OCI-LY3 (cell line): ENCODE measurements at regions not wholly inside any gene's neighbourhood (a gene's known extent, or its start where the extent isn't known, plus 50 kb on each side); places are given as distances from the start of the nearest gene placed in this dataset.

ENCODE experiments used
- H2AFZ ChIP-seq: fragments of 200-600, 300-600 bp; shearing (Covaris generic); 2 replicates; pipeline ENCODE4 v1.6.0; 2014; ENCODE audit warnings: antibody characterized with exemption, low read depth, low read length
- H3K27ac ChIP-seq: fragments of 200-600, 300-600 bp; sonication (generic); 2 replicates; pipeline ENCODE4 v1.5.1; 2014; ENCODE audit warnings: mild to moderate bottlenecking, low read length, moderate library complexity, mixed read lengths
- H3K27me3 ChIP-seq: fragments of 200-600, 300-600 bp; sonication (generic); 2 replicates; pipeline ENCODE4 v1.6.1; 2014; ENCODE audit warnings: low read depth, low read length, mixed read lengths
- H3K36me3 ChIP-seq: fragments of 200-600, 300-600 bp; sonication (generic); replicated peaks from 2 replicates; pipeline ENCODE3; 2014; ENCODE audit warnings: low read depth, low read length, mixed read lengths
- H3K4me1 ChIP-seq: fragments of 300-600, 200-600 bp; sonication (generic); 2 replicates; pipeline ENCODE4 v1.6.1; 2014; ENCODE audit warnings: low read length, mixed read lengths
- H3K4me2 ChIP-seq: fragments of 200-600, 300-600 bp; sonication (generic); 2 replicates; pipeline ENCODE4 v1.6.1; 2014; ENCODE audit warnings: low read length, mixed read lengths
- H3K4me3 ChIP-seq: fragments of 300-600, 200-600 bp; sonication (generic); 2 replicates; pipeline ENCODE4 v1.5.1; 2014; ENCODE audit warnings: antibody characterized with exemption, mild to moderate bottlenecking, low read length, moderate library complexity
- H3K79me2 ChIP-seq: fragments of 300-600, 200-600 bp; shearing (Covaris generic); 2 replicates; pipeline ENCODE4 v1.6.1; 2014; ENCODE audit warnings: mild to moderate bottlenecking, low read length, mixed read lengths
- H3K9ac ChIP-seq: fragments of 300-600, 200-600 bp; shearing (Covaris generic); 2 replicates; pipeline ENCODE4 v1.6.0; 2014; ENCODE audit warnings: mild to moderate bottlenecking, low read length, moderate library complexity
- H3K9me3 ChIP-seq: fragments of 200-600, 300-600 bp; shearing (Covaris generic); 2 replicates; pipeline ENCODE4 v1.6.1; 2014; ENCODE audit warnings: low read length, mixed read lengths; ENCODE audit not compliant: insufficient read depth
- H4K20me1 ChIP-seq: fragments of 200-600, 300-600 bp; sonication (generic); 2 replicates; pipeline ENCODE4 v1.6.1; 2016; ENCODE audit warnings: low read length, mixed read lengths; ENCODE audit not compliant: insufficient read depth
- CTCF ChIP-seq: fragments of 200-600, 300-600 bp; sonication (generic); IDR thresholded peaks from 2 replicates; pipeline ENCODE4 v1.5.1; 2014; ENCODE audit warnings: antibody characterized with exemption, low read length, low read depth
- EZH2phosphoT487 ChIP-seq: fragments of 200-600 bp; shearing (Covaris generic); IDR thresholded peaks from 2 replicates; pipeline ENCODE4 v1.6.1; 2018; ENCODE audit warnings: antibody characterized with exemption, mixed run types, low read depth

- Histone ChIP-seq H3K4me2 (no peak overlapping the region), H3K27ac (no peak overlapping the region), H3K4me1 (no peaks in the 10 kb centered on the region), H3K9ac (no peak overlapping the region), H4K20me1 (no peaks in the 10 kb centered on the region), H2AFZ (no peak overlapping the region), H3K79me2 (no peaks in the 10 kb centered on the region), H3K36me3 (no peaks in the 10 kb centered on the region), H3K9me3 (no peaks in the 10 kb centered on the region), H3K4me3 (no peak overlapping the region), H3K27me3 (no peaks in the 10 kb centered on the region)
- TF ChIP-seq EZH2phosphoT487: no peak
These were observed 179.6 kb upstream of the CXorf51A start for GRCh38 chrX:146994163-146994562.

DNA sequence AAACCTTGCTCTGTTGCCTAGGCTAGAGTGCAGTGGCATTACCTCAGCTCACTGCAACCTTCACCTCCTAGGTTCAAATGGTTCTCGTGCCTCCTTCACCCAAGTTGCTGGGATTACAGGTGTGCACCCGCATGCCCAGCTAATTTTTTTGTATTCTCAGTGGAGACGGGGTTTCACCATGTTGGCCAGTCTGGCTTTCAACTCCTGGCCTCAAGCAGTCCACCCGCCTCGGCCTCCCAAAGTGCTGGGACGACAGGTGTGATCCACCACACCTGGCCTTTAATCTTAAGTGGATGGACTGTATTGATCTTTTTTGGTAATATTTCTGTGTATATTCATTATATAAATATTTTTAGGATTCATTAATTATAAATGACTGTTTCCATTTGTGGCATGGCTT, 158.7 kb upstream of the CXorf51A start:
- no peak overlapping the region for H2AFZ ChIP-seq
- H3K36me3 ChIP-seq: no peaks in the 10 kb centered on the region
- TF ChIP-seq EZH2phosphoT487 (no peak), CTCF (no peak)
- H3K9ac ChIP-seq: no peak overlapping the region
- no peak overlapping the region for H3K4me3 ChIP-seq
- no peaks in the 10 kb centered on the region for H3K9me3 ChIP-seq
- no peak overlapping the region for H3K27ac ChIP-seq
- H4K20me1 ChIP-seq: no peaks in the 10 kb centered on the region
- H3K79me2 ChIP-seq: no peaks in the 10 kb centered on the region
- H3K4me2 ChIP-seq: no peak overlapping the region
- H3K27me3 ChIP-seq: no peaks in the 10 kb centered on the region
- no peaks in the 10 kb centered on the region for H3K4me1 ChIP-seq

GRCh38 chrX:146967306-146967705, 152.8 kb upstream of the CXorf51A start:
- Histone ChIP-seq H3K4me3 (no peak overlapping the region), H3K9ac (no peak overlapping the region), H3K4me1 (no peaks in the 10 kb centered on the region), H3K4me2 (no peak overlapping the region), H3K79me2 (no peaks in the 10 kb centered on the region), H2AFZ (no peak overlapping the region), H3K27ac (no peak overlapping the region), H3K27me3 (no peaks in the 10 kb centered on the region), H3K9me3 (no peaks in the 10 kb centered on the region), H3K36me3 (no peaks in the 10 kb centered on the region), H4K20me1 (no peaks in the 10 kb centered on the region)
- TF ChIP-seq CTCF (no peak), EZH2phosphoT487 (no peak)

- H3K9me3 ChIP-seq: no peaks in the 10 kb centered on the region
These were observed 142.2 kb upstream of the CXorf51A start for GRCh38 chrX:146956760-146957159.

More at GRCh38 chrX:146956760-146957159, 142.2 kb upstream of the CXorf51A start:
- H3K27me3 ChIP-seq: no peaks in the 10 kb centered on the region
- H4K20me1 ChIP-seq: no peaks in the 10 kb centered on the region
- no peak overlapping the region for H3K9ac ChIP-seq
- no peak for TF ChIP-seq EZH2phosphoT487
- no peak for TF ChIP-seq CTCF
- H2AFZ ChIP-seq: no peak overlapping the region
- no peaks in the 10 kb centered on the region for H3K4me1 ChIP-seq
- no peak overlapping the region for H3K4me3 ChIP-seq
- no peak overlapping the region for H3K27ac ChIP-seq
- H3K79me2 ChIP-seq: no peaks in the 10 kb centered on the region
- no peaks in the 10 kb centered on the region for H3K36me3 ChIP-seq
- no peak overlapping the region for H3K4me2 ChIP-seq
